Activated CD8-positive, alpha-beta T cell treated with anti-CD3 and anti-CD28 coated beads for 36 hours (primary cell): ENCODE measurements at regions not wholly inside any gene's neighbourhood (a gene's known extent, or its start where the extent isn't known, plus 50 kb on each side); places are given as distances from the start of the nearest gene placed in this dataset.

Experiments
- ATAC-seq: fragments of 200-7000 bp; cut with Tn5 transposase; one replicate; pipeline ENCODE4 v1.10.0; 2021; ENCODE audit warnings: mild to moderate bottlenecking, moderate library complexity
- CTCF ChIA-PET: fragments of 350-600 bp; sonication (Branson Sonifier 250); formaldehyde crosslinking; loops from one replicate; lab custom pipeline; 2021; ENCODE audit warnings: antibody characterized with exemption; lab: Charles Lee
- POLR2A ChIA-PET: fragments of 350-600 bp; sonication (Branson Sonifier 250); formaldehyde crosslinking; loops from one replicate; lab custom pipeline; 2021; ENCODE audit warnings: antibody characterized with exemption; lab: Charles Lee
- DNase-seq: peaks from one replicate; pipeline ENCODE4 v3.0.0-alpha.2; 2020
- H3K27ac Mint-ChIP-seq: one replicate; pipeline ENCODE4 v1.8.0; 2021; ENCODE audit warnings: mild to moderate bottlenecking, mixed read lengths
- H3K27me3 Mint-ChIP-seq: one replicate; pipeline ENCODE4 v1.8.0; 2021; ENCODE audit warnings: mixed read lengths
- H3K36me3 Mint-ChIP-seq: one replicate; pipeline ENCODE4 v1.8.0; 2021; ENCODE audit warnings: low read depth, mixed read lengths
- H3K4me1 Mint-ChIP-seq: one replicate; pipeline ENCODE4 v1.8.0; 2021; ENCODE audit warnings: low read depth, mixed read lengths
- H3K4me3 Mint-ChIP-seq: one replicate; pipeline ENCODE4 v1.8.0; 2021; ENCODE audit warnings: mild to moderate bottlenecking, moderate library complexity, mixed read lengths
- H3K9me3 Mint-ChIP-seq: one replicate; pipeline ENCODE4 v1.8.0; 2021; ENCODE audit warnings: mixed read lengths
- intact Hi-C: fragments of 100-400 bp; cut with micrococcal nuclease; formaldehyde crosslinking; loops from one replicate; pipeline ENCODE4 v1.10.0; 2022
- TF ChIP-seq, protein P1 (sequence below): fragments of 200-600 bp; IDR thresholded peaks from one replicate; pipeline ENCODE4 v1.8.0; 2022; ENCODE audit warnings: antibody characterized with exemption, mild to moderate bottlenecking

DNA sequence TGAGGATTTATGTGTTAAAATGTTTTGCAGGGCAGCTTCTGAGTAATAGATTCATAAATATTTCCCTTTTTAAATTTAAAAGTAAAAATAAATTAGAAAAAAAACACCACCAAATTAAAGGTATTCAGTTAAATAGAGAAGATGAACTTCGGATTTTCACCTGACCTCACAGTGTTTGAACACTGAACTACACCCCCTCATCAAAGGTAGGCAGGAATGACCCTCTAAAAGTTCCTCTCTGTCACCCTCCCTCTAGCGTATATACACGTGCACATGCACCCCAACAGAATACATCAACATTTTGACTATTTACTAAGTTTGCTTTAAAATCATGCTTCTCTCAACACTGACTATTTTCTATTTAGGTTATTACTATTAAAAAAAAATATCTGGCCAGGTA, 528.3 kb downstream of the QKI start:
- Mint-ChIP-seq H3K27ac (no peak overlapping the region), H3K36me3 (no peaks in the 10 kb centered on the region), H3K4me1 (no peaks in the 10 kb centered on the region), H3K27me3 (peaks cover 27% of the 10 kb centered on the region), H3K4me3 (no peak overlapping the region), H3K9me3 (no peaks in the 10 kb centered on the region)
- TF ChIP-seq, protein P1, sequence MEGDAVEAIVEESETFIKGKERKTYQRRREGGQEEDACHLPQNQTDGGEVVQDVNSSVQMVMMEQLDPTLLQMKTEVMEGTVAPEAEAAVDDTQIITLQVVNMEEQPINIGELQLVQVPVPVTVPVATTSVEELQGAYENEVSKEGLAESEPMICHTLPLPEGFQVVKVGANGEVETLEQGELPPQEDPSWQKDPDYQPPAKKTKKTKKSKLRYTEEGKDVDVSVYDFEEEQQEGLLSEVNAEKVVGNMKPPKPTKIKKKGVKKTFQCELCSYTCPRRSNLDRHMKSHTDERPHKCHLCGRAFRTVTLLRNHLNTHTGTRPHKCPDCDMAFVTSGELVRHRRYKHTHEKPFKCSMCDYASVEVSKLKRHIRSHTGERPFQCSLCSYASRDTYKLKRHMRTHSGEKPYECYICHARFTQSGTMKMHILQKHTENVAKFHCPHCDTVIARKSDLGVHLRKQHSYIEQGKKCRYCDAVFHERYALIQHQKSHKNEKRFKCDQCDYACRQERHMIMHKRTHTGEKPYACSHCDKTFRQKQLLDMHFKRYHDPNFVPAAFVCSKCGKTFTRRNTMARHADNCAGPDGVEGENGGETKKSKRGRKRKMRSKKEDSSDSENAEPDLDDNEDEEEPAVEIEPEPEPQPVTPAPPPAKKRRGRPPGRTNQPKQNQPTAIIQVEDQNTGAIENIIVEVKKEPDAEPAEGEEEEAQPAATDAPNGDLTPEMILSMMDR = no peak
- POLR2A ChIA-PET = no interaction called here
- intact Hi-C loops = no loop called here
- CTCF ChIA-PET = no interaction called here
- ATAC-seq (no peak), DNase-seq (no peak)

DNA sequence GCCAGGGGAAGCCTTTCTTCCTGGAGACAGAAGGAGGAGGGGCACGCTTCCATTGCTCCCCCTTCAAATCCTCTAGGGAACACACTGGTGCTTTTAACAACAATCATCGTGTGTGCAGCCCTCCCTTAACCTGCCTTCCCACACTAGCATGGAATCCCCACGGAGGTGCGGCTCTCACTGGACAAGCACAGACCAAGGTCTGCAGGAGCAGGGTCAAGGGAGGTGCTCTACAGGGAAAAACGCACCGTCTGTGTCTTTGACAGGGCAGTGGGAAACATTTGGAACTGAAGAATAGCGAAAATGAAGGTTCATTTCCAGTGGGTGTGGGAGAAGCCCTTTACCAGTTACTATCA, 527.1 kb downstream of the QKI start:
- H3K4me1 Mint-ChIP-seq = no peaks in the 10 kb centered on the region
- H3K36me3 Mint-ChIP-seq = no peaks in the 10 kb centered on the region
- H3K27ac Mint-ChIP-seq = no peak overlapping the region
- H3K4me3 Mint-ChIP-seq = no peak overlapping the region
- peaks cover 26% of the 10 kb centered on the region for H3K27me3 Mint-ChIP-seq
- DNase-seq = no peak
- TF ChIP-seq, protein P1 = no peak
- H3K9me3 Mint-ChIP-seq = no peaks in the 10 kb centered on the region
- CTCF ChIA-PET = no interaction called here
- intact Hi-C loops = no loop called here
- ATAC-seq = no peak
- POLR2A ChIA-PET = no interaction called here

DNA sequence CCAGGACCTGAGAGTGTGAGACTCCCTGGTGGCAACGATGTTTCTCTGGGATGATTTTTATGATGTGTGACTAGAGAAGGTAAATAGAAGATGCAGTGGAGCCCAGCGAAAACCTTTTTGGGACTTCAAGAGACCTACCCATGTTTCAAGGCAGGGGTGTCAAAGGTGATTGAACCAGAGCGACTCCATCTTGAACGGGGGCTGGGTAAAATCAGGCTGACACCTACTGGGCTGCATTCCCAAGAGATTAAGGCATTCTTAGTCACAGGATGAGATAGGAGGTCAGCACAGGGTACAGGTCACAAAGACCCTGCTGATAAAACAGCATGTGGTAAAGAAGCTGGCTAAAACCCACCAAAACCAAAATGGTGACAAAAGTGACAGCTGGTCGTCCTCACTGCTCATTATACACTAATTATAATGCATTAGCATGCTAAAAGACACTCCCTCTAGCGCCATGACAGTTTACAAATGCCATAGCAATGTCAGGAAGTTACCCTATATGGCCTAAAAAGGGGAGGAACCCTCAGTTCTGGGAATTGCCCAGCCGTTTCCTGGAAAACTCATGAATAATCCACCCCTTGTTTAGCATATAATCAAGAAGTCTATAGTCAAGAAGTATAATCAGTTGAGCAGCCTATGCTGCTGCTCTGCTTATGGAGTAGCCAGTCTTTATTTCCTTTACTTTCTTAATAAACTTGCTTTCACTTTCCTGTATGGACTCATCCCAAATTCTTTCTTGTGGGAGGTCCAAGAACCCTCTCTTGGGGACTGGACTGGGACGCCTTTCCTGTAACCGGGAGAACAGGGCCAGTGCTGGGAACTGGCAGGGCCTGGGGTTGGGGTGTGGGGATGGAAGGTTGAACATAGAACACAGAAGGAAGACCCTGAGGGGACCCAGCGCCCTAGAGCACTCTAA, 526.4 kb downstream of the QKI start:
- Mint-ChIP-seq H3K27ac (no peak overlapping the region), H3K36me3 (no peaks in the 10 kb centered on the region), H3K27me3 (peaks cover 23% of the 10 kb centered on the region), H3K9me3 (no peaks in the 10 kb centered on the region), H3K4me1 (no peaks in the 10 kb centered on the region), H3K4me3 (no peak overlapping the region)
- no peak for DNase-seq
- ChIA-PET POLR2A (no interaction called here), CTCF (no interaction called here)
- intact Hi-C loops = no loop called here
- no peak for ATAC-seq
- TF ChIP-seq, protein P1 = no peak

DNA sequence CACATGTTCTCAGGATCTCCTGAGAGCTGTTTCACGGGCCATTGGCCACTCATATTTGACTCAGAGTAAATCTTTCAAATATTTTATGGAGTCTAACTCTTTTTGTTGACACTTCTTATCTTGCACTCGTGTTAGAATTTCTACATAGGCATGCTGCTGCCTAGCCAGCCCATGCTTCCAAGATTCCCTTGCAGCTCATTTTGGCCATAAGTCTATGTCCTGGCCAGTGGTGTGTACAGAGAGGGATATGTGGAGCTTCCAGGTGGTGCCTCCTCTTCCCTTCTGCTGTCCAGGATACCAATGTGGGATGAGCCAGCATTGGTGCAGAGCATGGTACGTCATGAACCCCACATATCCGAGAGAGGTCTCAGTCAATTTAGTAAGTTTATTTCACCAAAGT, 522.6 kb downstream of the QKI start:
- Mint-ChIP-seq H3K27me3 (peaks cover 23% of the 10 kb centered on the region), H3K9me3 (no peaks in the 10 kb centered on the region), H3K4me1 (no peaks in the 10 kb centered on the region), H3K36me3 (no peaks in the 10 kb centered on the region), H3K4me3 (no peak overlapping the region), H3K27ac (no peak overlapping the region)
- ATAC-seq (no peak), DNase-seq (no peak)
- POLR2A ChIA-PET = no interaction called here
- TF ChIP-seq, protein P1 = no peak
- CTCF ChIA-PET = interaction anchor here (1.0 kb wide), 1 partner anchor 8 kb away, joined by 3 read pairs; no protein-coding TSS in a partner anchor
- intact Hi-C loops = no loop called here

DNA sequence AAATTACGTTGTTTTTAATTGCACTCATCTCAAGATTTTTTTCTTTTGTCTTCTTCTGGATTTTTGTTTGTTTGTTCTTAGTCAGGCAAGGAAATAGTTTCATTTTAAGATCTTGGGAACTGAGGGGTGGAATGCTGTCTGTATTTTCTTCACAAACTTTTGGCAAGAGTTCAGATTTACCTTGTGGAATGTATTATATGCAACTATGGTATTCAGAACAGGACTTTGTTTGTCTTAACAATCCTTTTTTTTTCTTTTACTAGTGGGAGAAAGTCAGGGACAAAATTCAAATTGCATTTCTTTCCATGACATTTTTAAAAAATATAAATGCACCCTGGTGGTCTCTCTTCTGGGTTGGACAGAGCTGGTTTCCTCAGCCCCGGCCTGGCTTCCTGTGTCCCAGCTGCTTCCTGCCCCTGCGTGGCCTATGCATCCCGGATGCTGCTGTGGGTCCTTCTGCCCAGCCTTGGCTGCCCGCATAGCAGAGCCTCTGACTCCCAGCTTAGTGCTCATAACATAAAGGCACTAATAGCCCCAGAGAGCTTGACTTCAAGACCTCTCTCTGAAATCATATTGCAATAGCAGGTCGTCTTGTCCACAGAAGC, 520.7 kb downstream of the QKI start:
- intact Hi-C loops = no loop called here
- DNase-seq (no peak), ATAC-seq (no peak)
- peaks cover 17% of the 10 kb centered on the region for H3K27me3 Mint-ChIP-seq
- H3K4me3 Mint-ChIP-seq = no peak overlapping the region
- H3K9me3 Mint-ChIP-seq = no peaks in the 10 kb centered on the region
- no peaks in the 10 kb centered on the region for H3K36me3 Mint-ChIP-seq
- TF ChIP-seq, protein P1 = no peak
- CTCF ChIA-PET = no interaction called here
- H3K27ac Mint-ChIP-seq = no peak overlapping the region
- H3K4me1 Mint-ChIP-seq = no peaks in the 10 kb centered on the region
- POLR2A ChIA-PET = no interaction called here
